ENCODE measurements at regions not wholly inside any gene's neighbourhood (a gene's known extent, or its start where the extent isn't known, plus 50 kb on each side); places are given as distances from the start of the nearest gene placed in this dataset.

- H3K4me3 ChIP-seq: no peak overlapping the region
- H3K9me3 ChIP-seq (ENCODE audit: insufficient read depth, low read depth): no peaks in the 10 kb centered on the region
- intact Hi-C loops (cut with micrococcal nuclease; ENCODE audit: unreplicated experiment): no loop called here
- POLR2A ChIA-PET (ENCODE audit: unreplicated experiment): no interaction called here
- no peaks in the 10 kb centered on the region for H3K36me3 ChIP-seq (ENCODE audit: low read depth)
- no TSS peak for BruUV-seq (replicated peaks)
- no peaks in the 10 kb centered on the region for H3F3A ChIP-seq (ENCODE audit: insufficient read depth, low read depth)
- TF ChIP-seq CTCF (conservative IDR thresholded peaks at IDR 0.05): no peak
- TF ChIP-seq EZH2 (IDR thresholded peaks at IDR 0.05; ENCODE audit: low read depth): no peak
- no peak overlapping the region for H2AFZ ChIP-seq
- H3K4me1 ChIP-seq (replicated peaks; ENCODE audit: insufficient read depth): no peaks in the 10 kb centered on the region
- H4K20me1 ChIP-seq (ENCODE audit: insufficient read depth): no peaks in the 10 kb centered on the region
- CTCF ChIA-PET: no interaction called here
- H3K9me2 ChIP-seq (ENCODE audit: insufficient read depth): no peaks in the 10 kb centered on the region
- no peak overlapping the region for H3K27ac ChIP-seq
- no peak overlapping the region for H3K4me2 ChIP-seq
- H3K79me2 ChIP-seq (ENCODE audit: low read depth): no peaks in the 10 kb centered on the region
- no peaks in the 10 kb centered on the region for H3K27me3 ChIP-seq (ENCODE audit: insufficient read depth, low read depth)
- DNase-seq: no peak
These were observed 142.6 kb downstream of the MAP3K7 start for GRCh38 chr6:90444160-90444714.

- Histone ChIP-seq H3K79me2 (ENCODE audit: low read depth) (no peaks in the 10 kb centered on the region), H4K20me1 (ENCODE audit: insufficient read depth) (no peaks in the 10 kb centered on the region), H3K27ac (no peak overlapping the region), H3F3A (ENCODE audit: insufficient read depth, low read depth) (no peaks in the 10 kb centered on the region), H3K4me3 (no peak overlapping the region), H2AFZ (no peak overlapping the region), H3K4me1 (replicated peaks; ENCODE audit: insufficient read depth) (no peaks in the 10 kb centered on the region), H3K4me2 (no peak overlapping the region), H3K36me3 (ENCODE audit: low read depth) (no peaks in the 10 kb centered on the region), H3K27me3 (ENCODE audit: insufficient read depth, low read depth) (no peaks in the 10 kb centered on the region), H3K9me2 (ENCODE audit: insufficient read depth) (no peaks in the 10 kb centered on the region), H3K9me3 (ENCODE audit: insufficient read depth, low read depth) (no peaks in the 10 kb centered on the region)
- no peak for DNase-seq
- ChIA-PET POLR2A (ENCODE audit: unreplicated experiment) (no interaction called here), CTCF (no interaction called here)
- BruUV-seq (replicated peaks): no TSS peak
- intact Hi-C loops (cut with micrococcal nuclease; ENCODE audit: unreplicated experiment): no loop called here
- TF ChIP-seq CTCF (conservative IDR thresholded peaks at IDR 0.05) (no peak), EZH2 (IDR thresholded peaks at IDR 0.05; ENCODE audit: low read depth) (no peak)
These were observed 144.5 kb downstream of the MAP3K7 start for GRCh38 chr6:90442366-90442765.

- no peak overlapping the region for H2AFZ ChIP-seq
- no peaks in the 10 kb centered on the region for H3K79me2 ChIP-seq (ENCODE audit: low read depth)
- no TSS peak for BruUV-seq (replicated peaks)
- DNase-seq: no peak
- no peaks in the 10 kb centered on the region for H3K4me1 ChIP-seq (replicated peaks; ENCODE audit: insufficient read depth)
- H3K27ac ChIP-seq: no peak overlapping the region
- TF ChIP-seq EZH2 (IDR thresholded peaks at IDR 0.05; ENCODE audit: low read depth) (no peak), CTCF (conservative IDR thresholded peaks at IDR 0.05) (no peak)
- CTCF ChIA-PET: interaction anchor here (0.6 kb wide), 2 partner anchors 9 to 542 kb away, joined by 4 to 7 read pairs; no protein-coding TSS in a partner anchor
- H3K9me3 ChIP-seq (ENCODE audit: insufficient read depth, low read depth): no peaks in the 10 kb centered on the region
- no peaks in the 10 kb centered on the region for H3K9me2 ChIP-seq (ENCODE audit: insufficient read depth)
- H3K36me3 ChIP-seq (ENCODE audit: low read depth): no peaks in the 10 kb centered on the region
- H4K20me1 ChIP-seq (ENCODE audit: insufficient read depth): no peaks in the 10 kb centered on the region
- no peaks in the 10 kb centered on the region for H3F3A ChIP-seq (ENCODE audit: insufficient read depth, low read depth)
- POLR2A ChIA-PET (ENCODE audit: unreplicated experiment): interaction anchor here (0.5 kb wide), 1 partner anchor 9 kb away, joined by 6 read pairs; no protein-coding TSS in a partner anchor
- intact Hi-C loops (cut with micrococcal nuclease; ENCODE audit: unreplicated experiment): no loop called here
- no peak overlapping the region for H3K4me3 ChIP-seq
- no peak overlapping the region for H3K4me2 ChIP-seq
- no peaks in the 10 kb centered on the region for H3K27me3 ChIP-seq (ENCODE audit: insufficient read depth, low read depth)
These were observed 144.1 kb upstream of the BACH2 start for GRCh38 chr6:90440586-90441283.

All from PC-9 (cell line).